ENCODE measurements at regions not wholly inside any gene's neighbourhood (a gene's known extent, or its start where the extent isn't known, plus 50 kb on each side); places are given as distances from the start of the nearest gene placed in this dataset.

DNA sequence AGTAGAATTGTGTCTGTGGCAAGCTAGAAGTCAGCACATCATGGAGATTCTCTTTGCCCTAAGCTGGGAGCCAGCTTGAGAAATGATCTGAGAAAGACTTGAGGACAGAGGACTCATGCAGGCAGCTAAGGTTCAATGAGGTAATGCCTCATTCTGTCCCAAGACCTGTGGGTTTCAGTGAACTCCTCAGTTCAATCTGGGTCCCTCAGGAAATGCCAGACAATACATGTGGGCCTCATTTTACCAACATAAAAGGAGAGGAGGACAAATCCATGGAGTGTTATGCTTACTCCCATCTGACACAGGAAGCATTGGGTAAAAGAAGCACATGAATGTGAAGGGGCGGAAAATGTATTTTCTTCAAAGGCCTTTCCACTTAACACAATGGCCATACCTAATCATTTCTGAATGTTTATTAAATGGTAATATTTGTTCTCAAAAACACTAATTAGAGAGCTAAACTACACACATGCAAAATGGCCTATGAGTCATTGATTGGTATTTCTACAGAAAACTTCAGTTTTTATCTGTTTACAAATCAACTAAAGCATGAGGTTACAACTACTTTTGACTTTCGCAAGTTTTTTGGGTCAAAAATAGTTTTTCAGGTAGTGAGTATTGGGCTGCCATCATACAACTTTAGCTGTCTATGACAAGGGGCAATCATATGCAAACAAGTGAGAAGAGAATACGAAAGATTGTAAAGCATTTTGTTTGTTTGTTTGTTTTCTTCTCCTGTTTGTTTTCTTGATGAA is 205.3 kb downstream of the CHRM2 start:
- no peak for TF ChIP-seq POLR2A (IDR thresholded peaks at IDR 0.05)
- TF ChIP-seq, protein P1, sequence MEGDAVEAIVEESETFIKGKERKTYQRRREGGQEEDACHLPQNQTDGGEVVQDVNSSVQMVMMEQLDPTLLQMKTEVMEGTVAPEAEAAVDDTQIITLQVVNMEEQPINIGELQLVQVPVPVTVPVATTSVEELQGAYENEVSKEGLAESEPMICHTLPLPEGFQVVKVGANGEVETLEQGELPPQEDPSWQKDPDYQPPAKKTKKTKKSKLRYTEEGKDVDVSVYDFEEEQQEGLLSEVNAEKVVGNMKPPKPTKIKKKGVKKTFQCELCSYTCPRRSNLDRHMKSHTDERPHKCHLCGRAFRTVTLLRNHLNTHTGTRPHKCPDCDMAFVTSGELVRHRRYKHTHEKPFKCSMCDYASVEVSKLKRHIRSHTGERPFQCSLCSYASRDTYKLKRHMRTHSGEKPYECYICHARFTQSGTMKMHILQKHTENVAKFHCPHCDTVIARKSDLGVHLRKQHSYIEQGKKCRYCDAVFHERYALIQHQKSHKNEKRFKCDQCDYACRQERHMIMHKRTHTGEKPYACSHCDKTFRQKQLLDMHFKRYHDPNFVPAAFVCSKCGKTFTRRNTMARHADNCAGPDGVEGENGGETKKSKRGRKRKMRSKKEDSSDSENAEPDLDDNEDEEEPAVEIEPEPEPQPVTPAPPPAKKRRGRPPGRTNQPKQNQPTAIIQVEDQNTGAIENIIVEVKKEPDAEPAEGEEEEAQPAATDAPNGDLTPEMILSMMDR (IDR thresholded peaks at IDR 0.05) = no peak
